ENCODE measurements at regions not wholly inside any gene's neighbourhood (a gene's known extent, or its start where the extent isn't known, plus 50 kb on each side); places are given as distances from the start of the nearest gene placed in this dataset.

DNA sequence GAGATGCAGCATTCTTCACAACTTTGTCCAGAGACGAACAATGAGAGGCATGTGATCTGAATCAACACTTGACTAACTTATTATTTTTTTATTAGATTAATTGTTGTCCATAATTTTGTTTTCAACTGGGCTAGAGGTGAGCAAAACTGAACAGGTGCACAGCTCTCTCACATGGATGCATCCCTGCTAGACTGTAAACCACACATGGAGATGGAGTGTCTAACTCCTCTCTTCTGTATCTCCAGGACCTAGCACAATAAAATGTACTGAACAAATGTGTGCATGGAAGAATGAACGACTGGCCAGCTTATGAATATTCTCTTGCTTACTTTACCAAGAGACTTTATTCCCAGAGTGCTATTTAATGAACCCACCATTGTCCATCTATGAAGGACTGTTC lies 627.7 kb downstream of the LIG4 start:
- H3K9me1 ChIP-seq (replicated peaks; ENCODE audit: control insufficient read depth, extremely low read depth, insufficient read depth, low read length): no peaks in the 10 kb centered on the region
- TF ChIP-seq FOS (IDR thresholded peaks at IDR 0.05; ENCODE audit: borderline replicate concordance, insufficient read depth, low read length) (no peak), POLR2A (IDR thresholded peaks at IDR 0.05; ENCODE audit: low read depth, low read length) (no peak), JUN (IDR thresholded peaks at IDR 0.05; ENCODE audit: borderline replicate concordance, insufficient read depth, insufficient read length, low read depth) (no peak)
- dilution Hi-C loops (cut with MboI; ENCODE audit: extremely low pct_ligation_motif_present, low sequenced_read_pairs): no loop called here
- H3K27me3 ChIP-seq (ENCODE audit: control insufficient read depth in 2 of 2, insufficient read depth in 2 of 2, low read length in 2 of 2): no peaks in the 10 kb centered on the region
- intact Hi-C loops (cut with micrococcal nuclease): loop anchor here (2.0 to 10.0 kb wide), 2 partner anchors 13 to 383 kb away; no protein-coding TSS in a partner anchor
- no peak overlapping the region for H3K4me2 ChIP-seq (ENCODE audit: insufficient read depth, low read length)
- H3K9ac ChIP-seq (replicated peaks; ENCODE audit: extremely low read depth, insufficient read depth, low read length): no peak overlapping the region
- H3K79me2 ChIP-seq (ENCODE audit: control insufficient read depth, insufficient read depth, low read length): no peaks in the 10 kb centered on the region
- H3K9me3 ChIP-seq (replicated peaks; ENCODE audit: control insufficient read depth, insufficient read depth, low read length): no peaks in the 10 kb centered on the region
- ChIA-PET CTCF (interaction anchor here (1.4 kb wide), 1 partner anchor 17 kb away, joined by 4 read pairs; no protein-coding TSS in a partner anchor), POLR2A (no interaction called here)
- peaks cover 9% of the 10 kb centered on the region for H3K4me1 ChIP-seq (ENCODE audit: control insufficient read depth, extremely low read depth, insufficient read depth, low read length)
- no peaks in the 10 kb centered on the region for H4K20me1 ChIP-seq (replicated peaks; ENCODE audit: control insufficient read depth, extremely low read depth, insufficient read depth, low read length)
- no TSS peak for BruUV-seq (replicated peaks)
- H2AFZ ChIP-seq (ENCODE audit: low read depth, low read length): no peak overlapping the region
- no peaks in the 10 kb centered on the region for H3K36me3 ChIP-seq (ENCODE audit: control insufficient read depth in 2 of 2, extremely low read depth in 1 of 2, insufficient read depth in 2 of 2, low read length in 2 of 2)
- no peak overlapping the region for H3K27ac ChIP-seq (ENCODE audit: insufficient read depth, low read depth, low read length)
- no peak for DNase-seq (ENCODE audit: low read depth, low spot score)
- no peak for FAIRE-seq
- H3K4me3 ChIP-seq (replicated peaks in 1 of 3; ENCODE audit: insufficient read depth in 1 of 3, low read depth in 1 of 3, low read length in 3 of 3): no peak overlapping the region

DNA sequence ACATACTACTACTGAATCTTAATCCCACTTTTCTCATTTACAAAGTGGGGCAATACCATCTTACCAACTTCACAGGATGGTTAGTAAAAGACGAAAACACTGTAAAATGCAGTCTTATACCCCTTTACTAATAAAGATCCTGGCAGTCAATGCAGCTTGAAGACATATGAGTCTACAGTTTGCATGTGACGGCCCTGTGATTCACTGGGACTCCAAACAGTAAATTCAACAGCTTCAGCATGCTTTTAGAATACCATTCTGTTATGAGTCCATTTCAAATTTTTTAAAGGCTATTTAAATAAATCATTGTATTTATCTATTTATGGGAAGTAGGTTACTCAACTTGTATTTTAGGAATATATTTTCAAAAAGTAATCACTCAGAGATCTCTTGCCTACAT lies 629.1 kb downstream of the LIG4 start:
- intact Hi-C loops (cut with micrococcal nuclease) (loop anchor here (10.0 kb wide), 1 partner anchor 381 kb away; no protein-coding TSS in a partner anchor), dilution Hi-C loops (cut with MboI; ENCODE audit: extremely low pct_ligation_motif_present, low sequenced_read_pairs) (no loop called here)
- no peak overlapping the region for H3K4me3 ChIP-seq (replicated peaks in 1 of 3; ENCODE audit: insufficient read depth in 1 of 3, low read depth in 1 of 3, low read length in 3 of 3)
- no peaks in the 10 kb centered on the region for H3K36me3 ChIP-seq (ENCODE audit: control insufficient read depth in 2 of 2, extremely low read depth in 1 of 2, insufficient read depth in 2 of 2, low read length in 2 of 2)
- no peaks in the 10 kb centered on the region for H3K79me2 ChIP-seq (ENCODE audit: control insufficient read depth, insufficient read depth, low read length)
- FAIRE-seq: no peak
- no peak overlapping the region for H3K9ac ChIP-seq (replicated peaks; ENCODE audit: extremely low read depth, insufficient read depth, low read length)
- ChIA-PET POLR2A (no interaction called here), CTCF (no interaction called here)
- H3K4me1 ChIP-seq (ENCODE audit: control insufficient read depth, extremely low read depth, insufficient read depth, low read length): peaks cover 9% of the 10 kb centered on the region
- no peak overlapping the region for H3K27ac ChIP-seq (ENCODE audit: insufficient read depth, low read depth, low read length)
- no peaks in the 10 kb centered on the region for H3K9me3 ChIP-seq (replicated peaks; ENCODE audit: control insufficient read depth, insufficient read depth, low read length)
- H4K20me1 ChIP-seq (replicated peaks; ENCODE audit: control insufficient read depth, extremely low read depth, insufficient read depth, low read length): no peaks in the 10 kb centered on the region
- no peaks in the 10 kb centered on the region for H3K27me3 ChIP-seq (ENCODE audit: control insufficient read depth in 2 of 2, insufficient read depth in 2 of 2, low read length in 2 of 2)
- no TSS peak for BruUV-seq (replicated peaks)
- no peak overlapping the region for H2AFZ ChIP-seq (ENCODE audit: low read depth, low read length)
- no peaks in the 10 kb centered on the region for H3K9me1 ChIP-seq (replicated peaks; ENCODE audit: control insufficient read depth, extremely low read depth, insufficient read depth, low read length)
- TF ChIP-seq JUN (IDR thresholded peaks at IDR 0.05; ENCODE audit: borderline replicate concordance, insufficient read depth, insufficient read length, low read depth): no peak
- no peak for TF ChIP-seq GATA2 (IDR thresholded peaks at IDR 0.05; ENCODE audit: insufficient read depth, insufficient read length, low read depth, low read length)
- TF ChIP-seq MYC (IDR thresholded peaks at IDR 0.05; ENCODE audit: low read depth, low read length): no peak
- TF ChIP-seq, protein P1, sequence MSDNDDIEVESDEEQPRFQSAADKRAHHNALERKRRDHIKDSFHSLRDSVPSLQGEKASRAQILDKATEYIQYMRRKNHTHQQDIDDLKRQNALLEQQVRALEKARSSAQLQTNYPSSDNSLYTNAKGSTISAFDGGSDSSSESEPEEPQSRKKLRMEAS (IDR thresholded peaks at IDR 0.05; ENCODE audit: insufficient read depth, insufficient read length): no peak
- TF ChIP-seq EZH2 (IDR thresholded peaks at IDR 0.05; ENCODE audit: borderline replicate concordance, low read depth, low read length, severe bottlenecking): no peak
- TF ChIP-seq, protein P2, sequence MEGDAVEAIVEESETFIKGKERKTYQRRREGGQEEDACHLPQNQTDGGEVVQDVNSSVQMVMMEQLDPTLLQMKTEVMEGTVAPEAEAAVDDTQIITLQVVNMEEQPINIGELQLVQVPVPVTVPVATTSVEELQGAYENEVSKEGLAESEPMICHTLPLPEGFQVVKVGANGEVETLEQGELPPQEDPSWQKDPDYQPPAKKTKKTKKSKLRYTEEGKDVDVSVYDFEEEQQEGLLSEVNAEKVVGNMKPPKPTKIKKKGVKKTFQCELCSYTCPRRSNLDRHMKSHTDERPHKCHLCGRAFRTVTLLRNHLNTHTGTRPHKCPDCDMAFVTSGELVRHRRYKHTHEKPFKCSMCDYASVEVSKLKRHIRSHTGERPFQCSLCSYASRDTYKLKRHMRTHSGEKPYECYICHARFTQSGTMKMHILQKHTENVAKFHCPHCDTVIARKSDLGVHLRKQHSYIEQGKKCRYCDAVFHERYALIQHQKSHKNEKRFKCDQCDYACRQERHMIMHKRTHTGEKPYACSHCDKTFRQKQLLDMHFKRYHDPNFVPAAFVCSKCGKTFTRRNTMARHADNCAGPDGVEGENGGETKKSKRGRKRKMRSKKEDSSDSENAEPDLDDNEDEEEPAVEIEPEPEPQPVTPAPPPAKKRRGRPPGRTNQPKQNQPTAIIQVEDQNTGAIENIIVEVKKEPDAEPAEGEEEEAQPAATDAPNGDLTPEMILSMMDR (IDR thresholded peaks at IDR 0.05; ENCODE audit: extremely low read depth in 1 of 2, insufficient read depth in 1 of 2, low read depth in 1 of 2, low read length in 2 of 2): no peak
- TF ChIP-seq POLR2A (IDR thresholded peaks at IDR 0.05; ENCODE audit: low read depth, low read length): no peak
- no peak for TF ChIP-seq POLR2AphosphoS5 (IDR thresholded peaks at IDR 0.05; ENCODE audit: insufficient read depth, low read depth, low read length)
- TF ChIP-seq FOS (IDR thresholded peaks at IDR 0.05; ENCODE audit: borderline replicate concordance, insufficient read depth, low read length): no peak
- peak; percentile 6 for DNase-seq (ENCODE audit: low read depth, low spot score)
- H3K4me2 ChIP-seq (ENCODE audit: insufficient read depth, low read length): no peak overlapping the region
